ENCODE measurements at regions not wholly inside any gene's neighbourhood (a gene's known extent, or its start where the extent isn't known, plus 50 kb on each side); places are given as distances from the start of the nearest gene placed in this dataset.

GRCh38 chr13:105961438-105961837, 574.0 kb downstream of the EFNB2 start:
- DNase-seq (ENCODE audit: low read depth) (no peak), FAIRE-seq (no peak)
- Histone ChIP-seq H3K36me3 (ENCODE audit: control insufficient read depth, insufficient read depth, low read length) (no peaks in the 10 kb centered on the region), H3K4me3 (ENCODE audit: low read depth, low read length) (no peak overlapping the region), H3K27me3 (ENCODE audit: control insufficient read depth, insufficient read depth, low read length) (no peaks in the 10 kb centered on the region)
- no peak for TF ChIP-seq CTCF (IDR thresholded peaks at IDR 0.05; ENCODE audit: insufficient read depth, low read length, severe bottlenecking)

- Histone ChIP-seq H3K4me3 (ENCODE audit: low read depth, low read length) (no peak overlapping the region), H3K27me3 (ENCODE audit: control insufficient read depth, insufficient read depth, low read length) (no peaks in the 10 kb centered on the region), H3K36me3 (ENCODE audit: control insufficient read depth, insufficient read depth, low read length) (no peaks in the 10 kb centered on the region)
- no peak for FAIRE-seq
- no peak for TF ChIP-seq CTCF (IDR thresholded peaks at IDR 0.05; ENCODE audit: insufficient read depth, low read length, severe bottlenecking)
- DNase-seq (ENCODE audit: low read depth) = no peak
Measured at GRCh38 chr13:105960326-105960725, 575.1 kb downstream of the EFNB2 start.

GRCh38 chr13:105959876-105960275, 575.6 kb downstream of the EFNB2 start:
- FAIRE-seq (no peak), DNase-seq (ENCODE audit: low read depth) (no peak)
- H3K36me3 ChIP-seq (ENCODE audit: control insufficient read depth, insufficient read depth, low read length) = no peaks in the 10 kb centered on the region
- no peak overlapping the region for H3K4me3 ChIP-seq (ENCODE audit: low read depth, low read length)
- no peak for TF ChIP-seq CTCF (IDR thresholded peaks at IDR 0.05; ENCODE audit: insufficient read depth, low read length, severe bottlenecking)
- H3K27me3 ChIP-seq (ENCODE audit: control insufficient read depth, insufficient read depth, low read length) = no peaks in the 10 kb centered on the region

- DNase-seq (ENCODE audit: low read depth) (no peak), FAIRE-seq (no peak)
- no peaks in the 10 kb centered on the region for H3K36me3 ChIP-seq (ENCODE audit: control insufficient read depth, insufficient read depth, low read length)
- TF ChIP-seq CTCF (IDR thresholded peaks at IDR 0.05; ENCODE audit: insufficient read depth, low read length, severe bottlenecking) = no peak
- no peak overlapping the region for H3K4me3 ChIP-seq (ENCODE audit: low read depth, low read length)
- no peaks in the 10 kb centered on the region for H3K27me3 ChIP-seq (ENCODE audit: control insufficient read depth, insufficient read depth, low read length)
Measured at GRCh38 chr13:105957769-105958438, 577.6 kb downstream of the EFNB2 start.

- DNase-seq (ENCODE audit: low read depth) (no peak), FAIRE-seq (no peak)
- no peak for TF ChIP-seq CTCF (IDR thresholded peaks at IDR 0.05; ENCODE audit: insufficient read depth, low read length, severe bottlenecking)
- no peak overlapping the region for H3K4me3 ChIP-seq (ENCODE audit: low read depth, low read length)
- H3K36me3 ChIP-seq (ENCODE audit: control insufficient read depth, insufficient read depth, low read length) = no peaks in the 10 kb centered on the region
- no peaks in the 10 kb centered on the region for H3K27me3 ChIP-seq (ENCODE audit: control insufficient read depth, insufficient read depth, low read length)
Measured at GRCh38 chr13:105956921-105957320, 578.5 kb downstream of the EFNB2 start.

- H3K4me3 ChIP-seq (ENCODE audit: low read depth, low read length) = no peak overlapping the region
- H3K27me3 ChIP-seq (ENCODE audit: control insufficient read depth, insufficient read depth, low read length) = no peaks in the 10 kb centered on the region
- no peak for TF ChIP-seq CTCF (IDR thresholded peaks at IDR 0.05; ENCODE audit: insufficient read depth, low read length, severe bottlenecking)
- FAIRE-seq = no peak
- no peaks in the 10 kb centered on the region for H3K36me3 ChIP-seq (ENCODE audit: control insufficient read depth, insufficient read depth, low read length)
- DNase-seq (ENCODE audit: low read depth) = no peak
Measured at GRCh38 chr13:105952973-105953290, 582.5 kb downstream of the EFNB2 start.
